HUES6 (cell line): ENCODE measurements at regions not wholly inside any gene's neighbourhood (a gene's known extent, or its start where the extent isn't known, plus 50 kb on each side); places are given as distances from the start of the nearest gene placed in this dataset.
"Not testable (repeated sequence)": the region's sequence is repeated elsewhere in the genome, so short reads cannot be mapped to it uniquely, and the experiment has no call there.

Experiments used
- H3K27ac ChIP-seq: 2 replicates; pipeline ENCODE4 v1.7.0; 2013; ENCODE audit warnings: low read depth, mild to moderate bottlenecking, low read length, inconsistent platforms
- H3K27me3 ChIP-seq: 2 replicates; pipeline ENCODE4 v1.6.1; 2013; ENCODE audit warnings: low read length; ENCODE audit not compliant: control insufficient read depth, insufficient read depth
- H3K36me3 ChIP-seq: 2 replicates; pipeline ENCODE4 v1.6.1; 2013; ENCODE audit warnings: low read length; ENCODE audit not compliant: control insufficient read depth, insufficient read depth
- H3K4me1 ChIP-seq: 2 replicates; pipeline ENCODE4 v1.6.1; 2013; ENCODE audit warnings: low read length; ENCODE audit not compliant: control insufficient read depth, insufficient read depth
- H3K4me3 ChIP-seq: 2 replicates; pipeline ENCODE4 v1.5.1; 2013; ENCODE audit warnings: low read depth, low read length
- H3K9ac ChIP-seq: one replicate; pipeline ENCODE4 v1.6.1; 2013; ENCODE audit warnings: mild to moderate bottlenecking, low read length
- H3K9me3 ChIP-seq: 2 replicates; pipeline ENCODE4 v1.6.1; 2013; ENCODE audit warnings: low read depth, low read length; ENCODE audit not compliant: control insufficient read depth, insufficient read depth

DNA sequence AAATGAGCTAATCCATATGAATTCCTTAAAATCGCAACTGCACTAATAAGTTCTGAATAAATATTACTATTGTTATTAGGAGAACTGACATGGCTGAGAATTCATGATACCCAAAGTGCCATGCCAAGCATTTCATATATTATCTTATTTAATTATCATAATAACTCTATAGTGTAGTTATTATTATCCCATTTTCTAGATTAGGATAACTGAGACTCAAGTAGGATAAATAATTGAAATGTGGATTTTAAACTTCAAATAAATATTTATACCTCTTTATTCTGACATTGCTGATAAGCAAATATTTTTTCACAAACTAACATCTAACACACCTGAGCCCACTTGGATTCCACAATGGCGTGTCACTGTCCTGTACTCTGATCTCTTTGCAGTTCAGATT lies 492.7 kb downstream of the IRS1 start:
- H3K36me3 ChIP-seq, result no peaks in the 10 kb centered on the region
- H3K4me1 ChIP-seq, result no peaks in the 10 kb centered on the region
- H3K9me3 ChIP-seq, result no peaks in the 10 kb centered on the region
- no peak overlapping the region for H3K4me3 ChIP-seq
- no peak overlapping the region for H3K9ac ChIP-seq
- no peaks in the 10 kb centered on the region for H3K27me3 ChIP-seq
- no peak overlapping the region for H3K27ac ChIP-seq

- H3K4me1 ChIP-seq, result no peaks in the 10 kb centered on the region
- H3K4me3 ChIP-seq, result no peak overlapping the region
- H3K36me3 ChIP-seq, result no peaks in the 10 kb centered on the region
- no peaks in the 10 kb centered on the region for H3K27me3 ChIP-seq
- no peaks in the 10 kb centered on the region for H3K9me3 ChIP-seq
- no peak overlapping the region for H3K9ac ChIP-seq
- no peak overlapping the region for H3K27ac ChIP-seq
Measured at GRCh38 chr2:226304308-226304707, 495.3 kb downstream of the IRS1 start.

GRCh38 chr2:226303707-226304106 lies 495.9 kb downstream of the IRS1 start:
- H3K27me3 ChIP-seq, result no peaks in the 10 kb centered on the region
- no peak overlapping the region for H3K27ac ChIP-seq
- no peaks in the 10 kb centered on the region for H3K4me1 ChIP-seq
- H3K4me3 ChIP-seq, result no peak overlapping the region
- no peaks in the 10 kb centered on the region for H3K36me3 ChIP-seq
- H3K9ac ChIP-seq, result no peak overlapping the region
- H3K9me3 ChIP-seq, result no peaks in the 10 kb centered on the region

GRCh38 chr2:226300196-226300886 lies 499.3 kb downstream of the IRS1 start:
- H3K9ac ChIP-seq, result no peak overlapping the region
- H3K36me3 ChIP-seq, result no peaks in the 10 kb centered on the region
- H3K27me3 ChIP-seq, result no peaks in the 10 kb centered on the region
- H3K4me3 ChIP-seq, result no peak overlapping the region
- H3K4me1 ChIP-seq, result no peaks in the 10 kb centered on the region
- no peaks in the 10 kb centered on the region for H3K9me3 ChIP-seq
- no peak overlapping the region for H3K27ac ChIP-seq

- Histone ChIP-seq H3K36me3 (no peaks in the 10 kb centered on the region), H3K4me1 (no peaks in the 10 kb centered on the region), H3K27ac (no peak overlapping the region), H3K4me3 (no peak overlapping the region), H3K9me3 (no peaks in the 10 kb centered on the region), H3K9ac (no peak overlapping the region), H3K27me3 (no peaks in the 10 kb centered on the region)
Measured at GRCh38 chr2:226299771-226300170, 499.8 kb downstream of the IRS1 start.

GRCh38 chr2:226295681-226296080 lies 503.9 kb downstream of the IRS1 start:
- Histone ChIP-seq H3K36me3 (no peaks in the 10 kb centered on the region), H3K9ac (no peak overlapping the region), H3K27ac (no peak overlapping the region), H3K9me3 (peaks cover 16% of the 10 kb centered on the region), H3K4me3 (no peak overlapping the region), H3K27me3 (no peaks in the 10 kb centered on the region), H3K4me1 (no peaks in the 10 kb centered on the region)

- no peaks in the 10 kb centered on the region for H3K36me3 ChIP-seq
- H3K27me3 ChIP-seq, result no peaks in the 10 kb centered on the region
- no peaks in the 10 kb centered on the region for H3K4me1 ChIP-seq
- no peak overlapping the region for H3K27ac ChIP-seq
- H3K9me3 ChIP-seq, result peaks cover 19% of the 10 kb centered on the region
- H3K4me3 ChIP-seq, result no peak overlapping the region
- H3K9ac ChIP-seq, result no peak overlapping the region
Measured at GRCh38 chr2:226295123-226295522, 504.5 kb downstream of the IRS1 start.

GRCh38 chr2:226291281-226291680 lies 508.3 kb downstream of the IRS1 start:
- not testable (repeated sequence) for H3K36me3 ChIP-seq, H3K9ac ChIP-seq, H3K27ac ChIP-seq, H3K4me3 ChIP-seq, H3K4me1 ChIP-seq, H3K27me3 ChIP-seq
- peaks cover 20% of the 10 kb centered on the region for H3K9me3 ChIP-seq

DNA sequence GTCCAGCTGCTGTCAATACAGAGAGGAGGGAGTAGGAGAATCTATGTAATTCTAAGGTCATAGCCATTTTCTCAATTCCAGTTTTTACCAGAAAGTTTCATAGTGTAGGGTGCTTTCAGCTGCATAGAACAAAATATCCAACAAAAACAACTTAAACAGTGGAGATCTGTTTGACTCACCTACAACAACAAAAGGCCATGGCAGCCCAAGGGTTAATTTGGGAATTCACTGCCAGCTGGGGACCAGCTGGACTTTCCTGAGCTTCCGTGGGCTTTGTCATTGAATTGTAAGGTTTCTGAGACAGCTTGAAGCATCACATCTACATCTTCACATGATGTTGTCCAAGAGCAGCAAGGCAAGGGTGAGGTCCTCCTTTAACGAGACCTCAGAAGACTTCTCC lies 512.7 kb downstream of the IRS1 start:
- peaks cover 12% of the 10 kb centered on the region for H3K9me3 ChIP-seq
- no peak overlapping the region for H3K27ac ChIP-seq
- H3K4me3 ChIP-seq, result no peak overlapping the region
- H3K36me3 ChIP-seq, result no peaks in the 10 kb centered on the region
- H3K9ac ChIP-seq, result no peak overlapping the region
- no peaks in the 10 kb centered on the region for H3K4me1 ChIP-seq
- H3K27me3 ChIP-seq, result no peaks in the 10 kb centered on the region

GRCh38 chr2:226283796-226284195 lies 515.8 kb downstream of the IRS1 start:
- Histone ChIP-seq H3K27me3 (no peaks in the 10 kb centered on the region), H3K27ac (no peak overlapping the region), H3K4me3 (no peak overlapping the region), H3K4me1 (no peaks in the 10 kb centered on the region), H3K9me3 (peaks cover 5% of the 10 kb centered on the region; the same call in 1 of the 2 replicates), H3K9ac (no peak overlapping the region), H3K36me3 (no peaks in the 10 kb centered on the region)

DNA sequence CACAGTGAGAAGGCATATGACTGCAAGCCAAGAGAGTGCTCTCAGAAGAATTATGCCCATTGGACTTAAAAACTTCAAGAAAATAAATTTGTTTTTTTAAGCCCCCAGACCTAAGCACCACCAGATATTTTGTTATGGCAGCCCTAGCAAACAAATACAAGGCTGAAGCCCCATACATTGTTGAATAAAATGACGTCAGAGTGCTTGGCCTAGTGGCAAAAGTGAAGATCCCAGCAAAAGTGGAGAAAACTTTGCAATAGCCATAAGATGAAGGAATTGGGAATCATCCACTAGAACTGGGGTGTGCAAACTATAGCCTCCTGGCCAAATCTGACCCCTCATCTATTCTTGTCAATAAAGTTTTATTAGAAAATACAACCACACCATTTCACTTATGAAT lies 517.5 kb downstream of the IRS1 start:
- H3K9me3 ChIP-seq, result peaks cover 5% of the 10 kb centered on the region; the same call in 1 of the 2 replicates
- no peak overlapping the region for H3K27ac ChIP-seq
- H3K36me3 ChIP-seq, result no peaks in the 10 kb centered on the region
- H3K9ac ChIP-seq, result no peak overlapping the region
- H3K4me1 ChIP-seq, result no peaks in the 10 kb centered on the region
- no peaks in the 10 kb centered on the region for H3K27me3 ChIP-seq
- no peak overlapping the region for H3K4me3 ChIP-seq

DNA sequence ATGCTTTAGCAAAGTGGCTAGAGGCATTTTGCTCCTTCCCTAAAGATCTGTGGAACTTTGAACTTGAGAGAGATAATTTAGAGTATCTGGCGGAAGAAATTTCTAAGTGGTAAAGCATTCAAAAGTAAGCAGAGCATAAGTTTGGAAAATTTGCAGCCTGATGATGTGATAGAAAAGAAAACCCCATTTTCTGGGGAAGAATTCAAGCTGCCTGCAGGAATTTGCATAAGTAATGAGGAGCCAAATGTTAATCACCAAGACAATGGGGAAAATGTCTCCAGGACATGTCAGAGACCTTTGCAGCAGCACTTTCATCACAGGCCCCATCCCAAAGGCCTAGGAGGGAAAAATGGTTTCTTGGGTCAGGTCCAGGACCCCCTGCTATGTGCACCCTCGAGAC lies 519.5 kb downstream of the IRS1 start:
- H3K4me1 ChIP-seq, H3K36me3 ChIP-seq: not testable (repeated sequence)

More for the DNA sequence above, 519.5 kb downstream of the IRS1 start:
- not testable (repeated sequence) for H3K27ac ChIP-seq, H3K9me3 ChIP-seq, H3K9ac ChIP-seq, H3K27me3 ChIP-seq, H3K4me3 ChIP-seq
